GM21423 (cell line): ENCODE measurements at regions not wholly inside any gene's neighbourhood (a gene's known extent, or its start where the extent isn't known, plus 50 kb on each side); places are given as distances from the start of the nearest gene placed in this dataset.

ENCODE experiments used
- ATAC-seq: cut with Tn5 transposase; IDR thresholded peaks from one replicate; pipeline ENCODE4 v1.9.1; 2021; ENCODE audit warnings: mild to moderate bottlenecking, moderate library complexity; ENCODE audit not compliant: unreplicated experiment

DNA sequence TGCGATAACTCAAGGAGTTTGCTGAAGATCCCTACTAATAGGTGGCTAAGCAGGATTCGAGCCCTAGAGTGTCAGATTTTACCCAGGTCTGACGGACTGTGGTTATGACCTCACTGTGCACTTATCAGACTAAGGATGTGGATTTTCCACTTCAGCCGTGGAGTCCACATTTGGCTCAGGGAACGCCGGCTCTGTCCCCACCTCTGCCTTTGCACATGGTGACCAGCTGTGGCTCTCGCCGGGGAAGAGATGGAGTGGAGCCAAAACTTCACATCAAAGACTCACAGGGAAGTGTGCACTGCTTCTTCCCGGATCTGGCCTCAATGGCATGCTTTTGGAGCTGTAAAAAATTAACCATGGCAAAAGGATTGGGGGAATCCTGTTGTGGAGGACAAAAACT lies 249.3 kb upstream of the APCDD1 start:
- ATAC-seq = no peak

DNA sequence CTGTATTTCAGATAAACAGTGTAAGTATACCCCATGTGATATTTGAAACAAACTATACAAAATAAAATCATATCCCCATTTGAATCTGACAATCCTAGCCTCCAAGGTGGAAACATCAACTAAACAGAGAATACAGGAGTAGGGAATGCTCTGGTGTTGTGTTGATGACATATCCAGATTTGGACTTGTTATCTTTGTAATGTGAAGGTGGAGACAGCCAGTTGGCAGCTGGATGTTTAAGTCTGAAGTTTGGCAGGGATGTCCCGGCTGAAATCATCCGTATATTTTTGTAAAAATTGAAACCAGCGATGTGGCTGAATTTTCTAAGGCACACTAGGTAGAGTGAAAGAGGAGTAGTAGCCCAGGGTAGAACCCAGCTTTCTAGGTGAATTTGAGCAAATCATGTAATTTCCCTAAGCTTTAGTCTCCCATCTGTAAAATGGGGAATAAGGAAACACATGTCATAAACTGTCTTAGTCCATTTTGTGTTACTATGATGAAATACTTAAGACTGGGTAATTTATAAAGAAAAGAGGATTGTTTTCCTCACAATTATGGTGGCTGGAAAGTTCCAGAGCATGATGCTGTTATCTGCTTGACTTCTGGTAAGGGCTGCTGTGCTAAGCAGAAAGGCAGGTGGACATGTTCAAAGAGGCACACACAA lies 246.6 kb upstream of the APCDD1 start:
- ATAC-seq = no peak

DNA sequence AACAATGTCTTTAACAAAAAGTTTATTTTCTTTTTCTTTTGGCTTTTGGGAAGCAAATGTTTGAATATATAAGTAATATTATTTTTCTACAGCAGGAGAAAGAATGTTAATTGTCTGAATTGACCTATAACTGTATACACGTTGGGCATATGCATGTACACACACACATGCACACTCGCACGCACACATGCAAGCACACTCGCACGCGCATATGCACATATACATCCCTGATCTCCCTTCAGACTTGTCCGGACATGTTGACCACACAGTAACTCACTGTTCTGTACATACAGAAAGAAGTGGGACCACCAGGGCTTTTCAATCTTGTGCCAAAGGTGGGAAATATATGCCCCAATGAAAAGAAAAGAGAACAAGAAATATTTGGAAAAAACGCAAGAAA lies 245.1 kb upstream of the APCDD1 start:
- no peak for ATAC-seq

GRCh38 chr18:10210057-10210633 lies 244.3 kb upstream of the APCDD1 start:
- ATAC-seq = no peak

- ATAC-seq = peak; percentile 65
Measured at GRCh38 chr18:10213526-10213925, 240.9 kb upstream of the APCDD1 start.

DNA sequence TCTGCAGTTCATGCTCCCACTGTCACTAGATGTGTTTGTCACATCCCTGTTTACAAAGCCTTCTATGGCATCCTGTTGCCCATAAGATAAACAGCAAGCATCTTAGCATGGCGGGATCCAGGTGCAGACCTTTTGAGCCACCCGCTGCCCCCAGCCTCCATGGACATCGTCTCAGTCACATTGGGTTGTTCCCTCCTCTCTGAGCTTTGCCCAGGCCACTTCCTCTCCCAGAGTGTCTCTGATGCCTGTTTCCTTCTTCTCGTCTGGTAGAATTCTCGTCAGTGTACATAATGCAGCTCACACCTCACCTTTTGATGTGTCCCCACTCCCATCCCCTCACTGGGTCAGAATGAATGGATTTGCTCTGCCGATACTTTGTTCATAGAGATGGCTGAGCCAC lies 239.0 kb upstream of the APCDD1 start:
- ATAC-seq = no peak

GRCh38 chr18:10216791-10217190 lies 237.6 kb upstream of the APCDD1 start:
- no peak for ATAC-seq

- no peak for ATAC-seq
Measured at GRCh38 chr18:10217211-10217610, 237.2 kb upstream of the APCDD1 start.

DNA sequence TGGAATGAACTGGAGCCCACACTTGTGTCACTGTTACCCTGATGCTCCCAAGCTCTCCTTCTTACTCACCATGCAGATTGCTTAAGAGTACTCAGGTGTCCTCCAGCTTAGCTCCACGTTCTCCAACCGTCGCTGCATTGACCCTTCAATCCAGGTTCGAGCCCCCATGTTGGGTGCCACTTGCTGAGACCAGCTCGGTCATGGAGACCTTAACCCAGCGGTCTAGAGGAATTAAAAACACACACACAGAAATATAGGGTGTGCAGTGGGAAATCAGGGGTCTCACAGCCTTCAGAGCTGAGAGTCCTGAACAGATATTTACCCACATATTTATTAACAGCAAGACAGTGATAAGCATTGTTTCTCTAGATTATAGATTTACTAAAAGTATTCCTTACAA lies 229.1 kb upstream of the APCDD1 start:
- no peak for ATAC-seq

GRCh38 chr18:10226971-10227370 lies 227.5 kb upstream of the APCDD1 start:
- no peak for ATAC-seq

- no peak for ATAC-seq
Measured at GRCh38 chr18:10228326-10228725, 226.1 kb upstream of the APCDD1 start.

DNA sequence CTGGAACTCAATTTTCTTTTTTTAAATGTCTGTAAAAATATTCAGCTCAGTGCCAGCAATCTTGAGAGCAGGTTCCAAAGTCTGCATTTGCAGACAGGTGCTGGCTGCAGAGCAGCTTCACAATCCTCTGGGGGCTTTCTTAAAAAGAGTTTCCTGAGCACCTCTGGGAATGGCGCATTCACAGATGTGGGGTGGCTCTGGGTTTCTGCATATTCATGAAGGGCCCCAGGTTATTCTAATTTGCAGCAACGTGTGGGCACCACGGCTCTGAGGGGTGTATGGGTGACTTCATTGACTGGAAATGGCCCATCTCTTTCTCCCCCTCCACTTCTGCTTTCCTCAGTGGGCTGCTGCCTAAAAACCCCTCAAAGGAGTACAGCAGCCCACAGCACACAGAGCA lies 225.0 kb upstream of the APCDD1 start:
- ATAC-seq = no peak

DNA sequence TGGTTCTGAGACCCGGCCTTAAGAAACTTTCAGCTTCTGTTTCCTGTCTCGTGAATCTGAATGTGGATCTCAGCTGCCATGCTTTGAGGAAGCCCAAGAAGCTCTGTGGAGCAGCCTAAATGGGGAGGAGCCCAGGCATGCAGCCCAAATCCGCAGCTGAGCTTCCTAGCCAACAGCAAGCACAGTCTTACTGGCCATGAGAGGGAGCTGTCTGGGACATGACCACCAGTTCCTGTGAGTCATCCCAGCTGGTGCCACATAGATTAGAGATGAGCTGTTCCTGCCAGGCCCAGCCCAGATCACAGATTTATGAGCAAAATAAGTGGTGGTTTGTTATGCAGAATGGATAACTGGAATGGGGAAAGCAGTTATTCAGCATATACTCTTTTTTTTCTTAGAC lies 224.4 kb upstream of the APCDD1 start:
- ATAC-seq = no peak

GRCh38 chr18:10231220-10231619 lies 223.2 kb upstream of the APCDD1 start:
- no peak for ATAC-seq

GRCh38 chr18:10232062-10232461 lies 222.4 kb upstream of the APCDD1 start:
- ATAC-seq = no peak

DNA sequence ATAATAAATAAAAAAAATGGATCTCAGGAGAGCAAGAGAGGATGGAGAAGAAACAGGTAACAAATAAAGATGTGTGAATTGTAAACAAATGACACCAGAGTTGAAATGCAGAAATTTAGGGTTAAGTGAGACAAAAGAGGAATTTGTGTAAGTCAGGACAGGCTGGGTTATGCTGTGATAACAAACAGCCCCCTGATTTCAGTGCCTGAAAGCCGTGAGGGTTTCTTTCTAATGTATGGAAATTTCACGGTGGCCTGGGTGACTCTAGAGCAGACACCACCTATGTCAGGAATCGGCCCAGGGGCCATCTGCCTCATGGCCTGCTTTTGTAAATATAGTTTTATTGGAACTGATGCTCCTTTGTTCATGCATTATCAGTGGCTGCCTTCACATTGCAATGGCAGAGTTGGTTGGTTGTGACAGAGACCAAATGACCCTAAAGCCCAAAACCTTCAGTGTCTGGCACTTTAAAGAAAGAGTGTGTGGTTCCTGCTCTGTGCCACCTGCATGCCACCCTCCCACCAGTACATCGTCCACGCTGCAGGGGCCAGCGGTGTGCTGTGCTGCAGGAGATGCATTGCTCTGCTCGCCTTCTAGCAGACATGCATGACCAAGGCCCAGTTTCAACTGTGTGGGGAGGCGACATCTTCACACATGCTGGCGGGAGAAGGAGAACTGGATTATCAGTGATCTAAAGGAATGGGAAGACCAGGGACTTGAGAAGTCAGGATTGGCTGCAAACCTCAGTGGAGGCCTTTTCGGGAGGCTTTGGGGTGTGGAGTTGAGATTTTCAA lies 221.2 kb upstream of the APCDD1 start:
- no peak for ATAC-seq

DNA sequence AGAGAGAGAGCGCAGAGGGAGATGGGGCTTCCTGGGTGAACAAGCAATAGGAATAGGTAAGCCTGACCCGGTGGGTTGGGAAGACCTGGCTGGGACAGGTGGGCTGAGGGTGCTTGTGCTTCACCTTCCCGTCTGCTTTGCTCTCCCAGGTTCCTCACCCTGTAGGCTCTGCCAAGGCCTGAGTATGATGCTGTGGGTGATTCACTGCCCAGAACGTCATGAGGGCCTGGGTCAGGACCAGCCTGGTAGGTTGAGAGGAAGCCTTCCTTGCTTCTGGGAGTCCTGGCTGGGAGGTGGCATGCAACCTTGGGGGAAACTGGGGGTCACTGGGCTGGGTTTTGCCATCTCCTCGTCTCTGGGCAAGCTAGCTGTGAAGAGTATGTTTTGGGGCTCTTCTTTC lies 220.2 kb upstream of the APCDD1 start:
- no peak for ATAC-seq

DNA sequence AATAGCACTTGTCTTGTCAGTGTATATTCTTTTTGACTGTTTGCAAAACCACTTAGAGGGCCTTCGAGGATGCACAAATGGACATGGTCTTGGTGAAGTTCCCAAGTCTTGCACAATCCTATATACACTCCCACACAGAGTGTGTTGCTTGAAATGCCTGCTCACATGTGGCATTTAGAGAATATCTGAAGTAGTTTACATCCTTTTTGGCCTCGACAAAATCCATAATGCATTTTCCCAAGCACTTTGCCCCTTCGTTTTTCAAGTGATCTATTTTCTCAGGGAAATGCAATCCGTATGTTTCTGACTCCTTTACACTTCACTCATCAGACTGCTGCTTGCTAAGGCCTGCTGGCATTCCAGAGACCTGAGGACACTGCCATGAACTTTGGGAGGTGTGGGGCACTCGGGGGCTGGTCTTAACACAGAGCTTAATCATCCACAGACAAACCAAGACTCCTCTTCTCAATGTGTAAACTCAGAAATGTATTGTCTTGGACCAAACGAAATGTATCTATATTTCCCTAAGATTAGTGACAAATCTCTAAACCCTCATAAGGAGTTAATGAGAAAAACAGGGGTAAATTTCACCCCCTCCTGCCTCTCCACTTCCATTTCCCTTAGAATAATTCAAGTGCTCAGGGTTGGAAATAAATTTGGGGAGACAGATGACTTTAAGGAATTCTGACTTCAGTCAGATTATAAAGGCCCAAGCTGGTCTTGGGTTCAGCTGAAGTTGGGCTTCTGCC lies 219.3 kb upstream of the APCDD1 start:
- ATAC-seq = no peak

DNA sequence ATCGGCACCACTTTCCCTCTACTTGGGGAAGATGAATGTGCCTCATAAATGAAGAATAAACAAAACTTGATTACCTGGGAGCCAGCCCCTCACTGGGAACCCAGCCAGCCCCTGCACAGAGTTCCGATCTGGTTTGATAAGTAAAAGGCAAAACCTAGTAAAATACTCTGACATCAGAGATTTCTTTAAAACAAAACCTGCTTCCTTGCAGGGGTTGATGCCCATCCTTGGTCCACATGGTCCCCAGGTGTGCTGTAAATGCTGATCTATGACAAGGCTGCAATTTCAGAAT lies 218.8 kb upstream of the APCDD1 start:
- no peak for ATAC-seq

- no peak for ATAC-seq
Measured at GRCh38 chr18:10239103-10239502, 215.3 kb upstream of the APCDD1 start.

DNA sequence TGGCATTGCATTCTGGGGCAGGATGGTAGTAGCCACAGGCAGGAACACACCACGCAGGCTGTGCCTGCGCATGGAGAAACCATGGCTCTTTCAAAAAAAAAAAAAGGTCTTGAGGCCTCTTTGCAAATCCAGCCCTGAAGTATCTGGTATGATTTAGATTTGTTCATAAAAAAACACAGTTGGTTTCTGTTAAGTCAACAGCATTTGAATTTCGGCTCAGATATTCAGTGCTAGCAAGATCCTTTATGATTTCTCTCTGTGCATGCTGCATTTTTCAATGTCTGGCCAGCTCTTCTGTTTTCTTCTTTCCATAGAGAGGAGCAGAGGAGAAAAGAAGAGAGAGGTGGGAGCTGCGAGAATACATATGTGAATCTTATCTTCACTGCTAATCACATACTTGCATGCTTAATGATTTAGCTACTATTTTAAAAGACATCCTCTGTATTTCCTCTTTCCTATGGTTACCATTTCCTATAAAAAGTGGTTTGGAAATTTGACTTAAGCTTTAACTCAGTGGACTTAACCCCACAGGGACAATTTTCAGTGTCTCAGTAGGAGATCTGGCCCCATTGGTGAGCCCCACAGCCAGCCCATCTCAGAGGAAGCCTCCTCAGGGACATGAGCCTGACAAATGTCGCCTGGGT lies 214.3 kb upstream of the APCDD1 start:
- no peak for ATAC-seq
